WTC11 (cell line): ENCODE measurements at regions not wholly inside any gene's neighbourhood (a gene's known extent, or its start where the extent isn't known, plus 50 kb on each side); places are given as distances from the start of the nearest gene placed in this dataset.

ENCODE experiments used
- ATAC-seq: fragments of 200-7000 bp; cut with Tn5 transposase; 2 replicates; pipeline ENCODE4 v1.10.0; 2021; ENCODE audit warnings: mild to moderate bottlenecking, moderate library complexity
- CTCF ChIA-PET: fragments of 300-600 bp; sonication (Branson Sonifier 250); formaldehyde crosslinking; loops from one replicate; lab custom pipeline; 2021; ENCODE audit warnings: antibody characterized with exemption; lab: Charles Lee
- POLR2A ChIA-PET: fragments of 350-600 bp; sonication (Branson Sonifier 250); formaldehyde crosslinking; loops from one replicate; lab custom pipeline; 2021; ENCODE audit warnings: antibody characterized with exemption; lab: Charles Lee
- DNase-seq: peaks from one replicate; pipeline ENCODE4 v3.0.0; 2021; ENCODE audit warnings: low spot score
- H3K27ac Mint-ChIP-seq: 2 replicates; pipeline ENCODE4 v1.8.0; 2021; ENCODE audit warnings: mixed read lengths
- H3K27me3 Mint-ChIP-seq: 2 replicates; pipeline ENCODE4 v1.8.0; 2021; ENCODE audit warnings: low read depth, mild to moderate bottlenecking, moderate library complexity, mixed read lengths
- H3K36me3 Mint-ChIP-seq: 2 replicates; pipeline ENCODE4 v1.8.0; 2021; ENCODE audit warnings: mixed read lengths
- H3K4me1 Mint-ChIP-seq: 2 replicates; pipeline ENCODE4 v1.8.0; 2022; ENCODE audit warnings: mixed read lengths
- H3K4me3 Mint-ChIP-seq: 2 replicates; pipeline ENCODE4 v1.8.0; 2021; ENCODE audit warnings: mild to moderate bottlenecking, moderate library complexity, mixed read lengths
- H3K9me3 Mint-ChIP-seq: 2 replicates; pipeline ENCODE4 v1.8.0; 2021; ENCODE audit warnings: mixed read lengths
- GABPB1 ChIP-seq: sonication (generic); formaldehyde crosslinking; IDR thresholded peaks from 2 replicates; pipeline ENCODE4 v1.8.1; 2023; ENCODE audit warnings: mild to moderate bottlenecking, missing genetic modification reagents
- IRF2 ChIP-seq: sonication (generic); formaldehyde crosslinking; IDR thresholded peaks from 2 replicates; pipeline ENCODE4 v1.8.0; 2022; ENCODE audit warnings: low read depth, missing genetic modification reagents, borderline replicate concordance
- MXD4 ChIP-seq: fragments of 250-450 bp; sonication (Bioruptor Pico); IDR thresholded peaks from 2 replicates; pipeline ENCODE4 v1.8.0; 2021; ENCODE audit warnings: mild to moderate bottlenecking, moderate library complexity, borderline replicate concordance
- NFYB ChIP-seq: sonication (generic); formaldehyde crosslinking; conservative IDR thresholded peaks from 2 replicates; pipeline ENCODE4 v1.8.0; 2022; ENCODE audit warnings: low read depth, missing genetic modification reagents
- ZNF423 ChIP-seq: fragments of 250-450 bp; sonication (Bioruptor Pico); IDR thresholded peaks from 2 replicates; pipeline ENCODE4 v2.1.2; 2022; ENCODE audit warnings: mild to moderate bottlenecking, moderate library complexity
- TF ChIP-seq, protein P1 (sequence below): fragments of 250-450 bp; sonication (Bioruptor Pico); IDR thresholded peaks from 2 replicates; pipeline ENCODE4 v1.9.0; 2021; ENCODE audit warnings: mild to moderate bottlenecking, borderline replicate concordance
- TF ChIP-seq, protein P2 (sequence below): sonication (generic); formaldehyde crosslinking; IDR thresholded peaks from 2 replicates; pipeline ENCODE4 v1.8.0; 2022; ENCODE audit warnings: mild to moderate bottlenecking, missing genetic modification reagents
- TF ChIP-seq, protein P3 (sequence below): sonication (generic); formaldehyde crosslinking; IDR thresholded peaks from 2 replicates; pipeline ENCODE4 v1.8.0; 2023; ENCODE audit warnings: missing genetic modification reagents

DNA sequence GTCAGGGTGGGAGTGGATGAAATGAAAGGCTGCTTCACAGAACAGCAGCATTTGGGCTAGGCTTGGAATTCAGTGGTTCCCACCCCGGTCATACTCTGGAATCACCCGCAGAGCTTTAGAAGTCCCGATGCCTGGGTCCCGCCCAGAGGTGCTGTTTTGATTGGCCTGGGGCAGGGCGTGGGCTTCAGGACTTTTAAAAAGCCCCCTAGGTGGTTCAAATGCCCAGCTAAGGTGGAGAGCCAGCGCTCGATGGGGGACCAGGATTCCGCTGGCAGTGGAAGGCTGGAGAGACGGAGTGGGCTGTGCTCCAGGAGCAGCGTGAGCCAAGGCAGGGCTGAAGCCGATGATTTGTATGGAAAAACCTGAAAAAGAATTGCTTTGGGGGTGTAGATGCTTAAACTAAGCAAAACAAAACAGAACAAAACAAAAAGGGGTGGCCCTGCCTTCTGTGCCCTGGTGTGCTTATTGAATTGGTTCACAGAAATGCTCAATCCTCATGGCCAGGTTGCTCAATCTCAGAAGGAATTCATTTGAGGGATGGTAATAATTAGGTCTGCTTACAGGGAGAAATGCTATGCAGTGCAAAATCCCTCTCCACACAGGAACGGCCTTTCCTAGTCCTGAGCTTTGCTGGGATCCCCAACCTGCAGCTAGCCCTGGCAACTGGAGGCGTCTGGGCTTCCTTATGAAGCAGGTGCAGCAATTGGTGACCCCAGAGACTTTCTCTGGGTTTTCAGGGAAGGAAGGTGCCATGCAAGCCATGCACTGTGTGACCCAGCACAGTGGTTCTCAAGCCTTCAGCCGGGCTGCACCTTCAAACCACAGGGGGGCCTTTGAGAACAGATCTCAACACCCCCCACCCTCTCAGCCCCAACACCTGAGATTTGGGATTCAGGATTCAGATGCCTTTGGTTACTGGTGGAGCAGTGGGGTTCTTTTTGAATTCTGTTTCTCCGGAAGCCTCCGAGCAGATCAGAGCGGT, 174.0 kb upstream of the ZNF618 start:
- Mint-ChIP-seq H3K27me3 (peaks cover 5% of the 10 kb centered on the region; the same call in 1 of the 2 replicates), H3K4me3 (no peak overlapping the region), H3K9me3 (peaks cover 5% of the 10 kb centered on the region), H3K27ac (no peak overlapping the region), H3K36me3 (peaks cover 3% of the 10 kb centered on the region), H3K4me1 (peaks cover 48% of the 10 kb centered on the region)
- DNase-seq = no peak
- peak; percentile 57 for TF ChIP-seq ZNF423 (CRISPR knock-in tag)
- TF ChIP-seq, protein P1, sequence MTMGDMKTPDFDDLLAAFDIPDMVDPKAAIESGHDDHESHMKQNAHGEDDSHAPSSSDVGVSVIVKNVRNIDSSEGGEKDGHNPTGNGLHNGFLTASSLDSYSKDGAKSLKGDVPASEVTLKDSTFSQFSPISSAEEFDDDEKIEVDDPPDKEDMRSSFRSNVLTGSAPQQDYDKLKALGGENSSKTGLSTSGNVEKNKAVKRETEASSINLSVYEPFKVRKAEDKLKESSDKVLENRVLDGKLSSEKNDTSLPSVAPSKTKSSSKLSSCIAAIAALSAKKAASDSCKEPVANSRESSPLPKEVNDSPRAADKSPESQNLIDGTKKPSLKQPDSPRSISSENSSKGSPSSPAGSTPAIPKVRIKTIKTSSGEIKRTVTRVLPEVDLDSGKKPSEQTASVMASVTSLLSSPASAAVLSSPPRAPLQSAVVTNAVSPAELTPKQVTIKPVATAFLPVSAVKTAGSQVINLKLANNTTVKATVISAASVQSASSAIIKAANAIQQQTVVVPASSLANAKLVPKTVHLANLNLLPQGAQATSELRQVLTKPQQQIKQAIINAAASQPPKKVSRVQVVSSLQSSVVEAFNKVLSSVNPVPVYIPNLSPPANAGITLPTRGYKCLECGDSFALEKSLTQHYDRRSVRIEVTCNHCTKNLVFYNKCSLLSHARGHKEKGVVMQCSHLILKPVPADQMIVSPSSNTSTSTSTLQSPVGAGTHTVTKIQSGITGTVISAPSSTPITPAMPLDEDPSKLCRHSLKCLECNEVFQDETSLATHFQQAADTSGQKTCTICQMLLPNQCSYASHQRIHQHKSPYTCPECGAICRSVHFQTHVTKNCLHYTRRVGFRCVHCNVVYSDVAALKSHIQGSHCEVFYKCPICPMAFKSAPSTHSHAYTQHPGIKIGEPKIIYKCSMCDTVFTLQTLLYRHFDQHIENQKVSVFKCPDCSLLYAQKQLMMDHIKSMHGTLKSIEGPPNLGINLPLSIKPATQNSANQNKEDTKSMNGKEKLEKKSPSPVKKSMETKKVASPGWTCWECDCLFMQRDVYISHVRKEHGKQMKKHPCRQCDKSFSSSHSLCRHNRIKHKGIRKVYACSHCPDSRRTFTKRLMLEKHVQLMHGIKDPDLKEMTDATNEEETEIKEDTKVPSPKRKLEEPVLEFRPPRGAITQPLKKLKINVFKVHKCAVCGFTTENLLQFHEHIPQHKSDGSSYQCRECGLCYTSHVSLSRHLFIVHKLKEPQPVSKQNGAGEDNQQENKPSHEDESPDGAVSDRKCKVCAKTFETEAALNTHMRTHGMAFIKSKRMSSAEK (CRISPR knock-in tag) = no peak
- ATAC-seq = peak; percentile 31
- ChIA-PET POLR2A (no interaction called here), CTCF (interaction anchor here (1.5 kb wide), 1 partner anchor 44 kb away, joined by 3 read pairs; no protein-coding TSS in a partner anchor)

DNA sequence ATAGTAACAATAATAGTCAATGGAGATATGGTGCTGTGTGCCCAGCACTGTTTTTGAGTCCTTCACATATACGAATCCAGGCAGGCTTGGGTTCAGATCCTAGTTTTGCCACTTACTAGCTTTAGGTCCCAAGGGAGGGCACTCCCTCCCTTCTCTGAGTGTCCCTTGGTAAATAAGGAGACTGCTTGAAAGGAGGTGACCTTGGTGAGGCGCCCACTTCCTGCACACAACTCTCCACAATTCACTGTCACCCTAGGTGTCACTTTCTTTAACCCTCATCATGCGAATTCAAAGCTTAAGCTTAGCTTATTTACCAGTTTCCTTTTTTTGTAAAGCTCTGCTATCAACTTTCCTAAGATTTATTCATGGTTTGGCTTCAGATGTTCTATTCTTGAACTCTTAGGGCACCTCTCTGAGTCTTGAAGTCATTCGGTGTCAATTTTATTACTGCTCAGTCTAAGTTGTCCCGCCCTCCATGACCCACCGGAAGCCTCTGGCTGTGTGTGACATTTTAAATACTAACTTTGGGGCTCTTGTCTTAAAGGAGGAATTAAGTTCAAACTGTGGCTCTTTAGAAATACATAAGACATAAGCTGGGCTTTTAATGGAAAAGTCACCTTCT, 170.7 kb upstream of the ZNF618 start:
- CTCF ChIA-PET = interaction anchor here (1.0 to 2.1 kb wide), 4 partner anchors 16 to 47 kb away, joined by 3 to 7 read pairs (median 4); no protein-coding TSS in a partner anchor
- Mint-ChIP-seq H3K4me1 (peaks cover 58% of the 10 kb centered on the region), H3K9me3 (peaks cover 18% of the 10 kb centered on the region), H3K27me3 (peaks cover 9% of the 10 kb centered on the region), H3K27ac (peak overlapping the region; percentile 81), H3K36me3 (peaks cover 19% of the 10 kb centered on the region), H3K4me3 (no peak overlapping the region)
- no peak for DNase-seq
- no peak for ATAC-seq
- TF ChIP-seq, protein P2, sequence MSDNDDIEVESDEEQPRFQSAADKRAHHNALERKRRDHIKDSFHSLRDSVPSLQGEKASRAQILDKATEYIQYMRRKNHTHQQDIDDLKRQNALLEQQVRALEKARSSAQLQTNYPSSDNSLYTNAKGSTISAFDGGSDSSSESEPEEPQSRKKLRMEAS (CRISPR knock-in tag) = no peak
- POLR2A ChIA-PET = no interaction called here

DNA sequence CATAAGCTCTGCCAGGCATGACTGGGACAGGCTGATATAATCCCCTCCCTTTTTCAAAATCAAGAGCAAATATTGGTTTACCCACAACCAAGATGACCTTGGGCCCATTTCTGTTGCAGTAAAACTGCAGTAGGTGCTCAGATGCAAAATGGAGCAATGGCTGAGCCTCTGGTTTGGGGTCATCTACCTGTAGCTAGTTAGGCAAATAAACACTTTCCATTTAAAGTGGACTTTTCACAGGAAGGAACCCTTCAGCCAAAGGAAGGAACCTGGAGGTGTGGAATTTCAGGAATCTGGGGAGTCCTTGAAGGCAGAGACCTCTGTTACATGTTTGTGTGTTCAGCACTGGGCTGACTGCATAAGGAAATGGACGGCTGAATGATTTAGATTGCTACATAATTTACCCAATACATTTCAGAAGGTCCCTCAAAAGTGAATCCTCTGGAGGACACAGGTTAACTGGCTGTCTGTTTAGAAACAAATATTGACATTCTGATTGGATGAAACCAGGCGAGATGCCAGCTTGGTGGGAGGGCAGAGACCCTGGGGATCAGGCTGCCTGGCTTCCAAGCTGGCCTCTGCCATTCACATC, 170.1 kb upstream of the ZNF618 start:
- DNase-seq (no peak), ATAC-seq (peak; percentile 84)
- Mint-ChIP-seq H3K4me3 (no peak overlapping the region), H3K9me3 (peaks cover 18% of the 10 kb centered on the region), H3K27ac (peak overlapping the region; percentile 81), H3K36me3 (peaks cover 19% of the 10 kb centered on the region), H3K27me3 (peaks cover 9% of the 10 kb centered on the region), H3K4me1 (peaks cover 58% of the 10 kb centered on the region)
- POLR2A ChIA-PET = interaction anchor here (0.8 kb wide), 1 partner anchor 110 kb away, joined by 3 read pairs; no protein-coding TSS in a partner anchor
- TF ChIP-seq, protein P3, sequence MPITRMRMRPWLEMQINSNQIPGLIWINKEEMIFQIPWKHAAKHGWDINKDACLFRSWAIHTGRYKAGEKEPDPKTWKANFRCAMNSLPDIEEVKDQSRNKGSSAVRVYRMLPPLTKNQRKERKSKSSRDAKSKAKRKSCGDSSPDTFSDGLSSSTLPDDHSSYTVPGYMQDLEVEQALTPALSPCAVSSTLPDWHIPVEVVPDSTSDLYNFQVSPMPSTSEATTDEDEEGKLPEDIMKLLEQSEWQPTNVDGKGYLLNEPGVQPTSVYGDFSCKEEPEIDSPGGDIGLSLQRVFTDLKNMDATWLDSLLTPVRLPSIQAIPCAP (CRISPR knock-in tag) = no peak
- TF ChIP-seq MXD4 (CRISPR knock-in tag) (no peak), IRF2 (CRISPR knock-in tag) (no peak), GABPB1 (CRISPR knock-in tag) (no peak), NFYB (CRISPR knock-in tag) (no peak)
- CTCF ChIA-PET = interaction anchor here (1.0 to 2.1 kb wide), 4 partner anchors 16 to 48 kb away, joined by 3 to 7 read pairs (median 4); no protein-coding TSS in a partner anchor
